ENCODE measurements at regions not wholly inside any gene's neighbourhood (a gene's known extent, or its start where the extent isn't known, plus 50 kb on each side); places are given as distances from the start of the nearest gene placed in this dataset.
"Not testable (repeated sequence)": the region's sequence is repeated elsewhere in the genome, so short reads cannot be mapped to it uniquely, and the experiment has no call there.

GRCh38 chr5:127133071-127133470 lies 59.8 kb upstream of the C5orf63 start:
- peak; percentile 27 for DNase-seq (ENCODE audit: low spot score)

- DNase-seq (ENCODE audit: low spot score): no peak
Observed at GRCh38 chr5:127136908-127137307, 63.6 kb upstream of the C5orf63 start.

GRCh38 chr5:127143722-127144121 lies 70.4 kb upstream of the C5orf63 start:
- no peak for DNase-seq (ENCODE audit: low spot score)

- no peak for DNase-seq (ENCODE audit: low spot score)
Observed at GRCh38 chr5:127153031-127153430, 79.7 kb upstream of the C5orf63 start.

- no peak for DNase-seq (ENCODE audit: low spot score)
Observed at GRCh38 chr5:127153521-127153920, 80.2 kb upstream of the C5orf63 start.

GRCh38 chr5:127163750-127164149 lies 90.4 kb upstream of the C5orf63 start:
- DNase-seq (ENCODE audit: low spot score): no peak

- no peak for DNase-seq (ENCODE audit: low spot score)
Observed at GRCh38 chr5:127170918-127171600, 97.8 kb upstream of the C5orf63 start.

- no peak for DNase-seq (ENCODE audit: low spot score)
Observed at GRCh38 chr5:127176769-127177168, 103.5 kb upstream of the C5orf63 start.

- not testable (repeated sequence) for DNase-seq (ENCODE audit: low spot score)
Observed at GRCh38 chr5:127182631-127183030, 108.0 kb upstream of the MEGF10 start.

- DNase-seq (ENCODE audit: low spot score): no peak
Observed at GRCh38 chr5:127183332-127183731, 107.3 kb upstream of the MEGF10 start.

- DNase-seq (ENCODE audit: low spot score): no peak
Observed at GRCh38 chr5:127184851-127185250, 105.7 kb upstream of the MEGF10 start.

- DNase-seq (ENCODE audit: low spot score): no peak
Observed at GRCh38 chr5:127186657-127187056, 103.9 kb upstream of the MEGF10 start.

- DNase-seq (ENCODE audit: low spot score): no peak
Observed at GRCh38 chr5:127187706-127188105, 102.9 kb upstream of the MEGF10 start.

GRCh38 chr5:127192150-127192549 lies 98.4 kb upstream of the MEGF10 start:
- DNase-seq (ENCODE audit: low spot score): no peak

GRCh38 chr5:127192836-127193338 lies 97.7 kb upstream of the MEGF10 start:
- DNase-seq (ENCODE audit: low spot score): no peak

GRCh38 chr5:127196042-127196441 lies 94.6 kb upstream of the MEGF10 start:
- no peak for DNase-seq (ENCODE audit: low spot score)

- DNase-seq (ENCODE audit: low spot score): not testable (repeated sequence)
Observed at GRCh38 chr5:127197402-127198167, 93.0 kb upstream of the MEGF10 start.

- not testable (repeated sequence) for DNase-seq (ENCODE audit: low spot score)
Observed at GRCh38 chr5:127202738-127203137, 87.9 kb upstream of the MEGF10 start.

- DNase-seq (ENCODE audit: low spot score): no peak
Observed at GRCh38 chr5:127203818-127204217, 86.8 kb upstream of the MEGF10 start.

- DNase-seq (ENCODE audit: low spot score): no peak
Observed at GRCh38 chr5:127205147-127205546, 85.4 kb upstream of the MEGF10 start.

GRCh38 chr5:127206320-127207113 lies 84.1 kb upstream of the MEGF10 start:
- peak; percentile 96 for DNase-seq (ENCODE audit: low spot score)

- DNase-seq (ENCODE audit: low spot score): no peak
Observed at GRCh38 chr5:127210042-127210441, 80.6 kb upstream of the MEGF10 start.

GRCh38 chr5:127213231-127213630 lies 77.4 kb upstream of the MEGF10 start:
- DNase-seq (ENCODE audit: low spot score): no peak
